ENCODE measurements at regions not wholly inside any gene's neighbourhood (a gene's known extent, or its start where the extent isn't known, plus 50 kb on each side); places are given as distances from the start of the nearest gene placed in this dataset.

GRCh38 chr17:70366386-70366785 lies 197.1 kb downstream of the KCNJ2 start:
- TF ChIP-seq, protein P1, sequence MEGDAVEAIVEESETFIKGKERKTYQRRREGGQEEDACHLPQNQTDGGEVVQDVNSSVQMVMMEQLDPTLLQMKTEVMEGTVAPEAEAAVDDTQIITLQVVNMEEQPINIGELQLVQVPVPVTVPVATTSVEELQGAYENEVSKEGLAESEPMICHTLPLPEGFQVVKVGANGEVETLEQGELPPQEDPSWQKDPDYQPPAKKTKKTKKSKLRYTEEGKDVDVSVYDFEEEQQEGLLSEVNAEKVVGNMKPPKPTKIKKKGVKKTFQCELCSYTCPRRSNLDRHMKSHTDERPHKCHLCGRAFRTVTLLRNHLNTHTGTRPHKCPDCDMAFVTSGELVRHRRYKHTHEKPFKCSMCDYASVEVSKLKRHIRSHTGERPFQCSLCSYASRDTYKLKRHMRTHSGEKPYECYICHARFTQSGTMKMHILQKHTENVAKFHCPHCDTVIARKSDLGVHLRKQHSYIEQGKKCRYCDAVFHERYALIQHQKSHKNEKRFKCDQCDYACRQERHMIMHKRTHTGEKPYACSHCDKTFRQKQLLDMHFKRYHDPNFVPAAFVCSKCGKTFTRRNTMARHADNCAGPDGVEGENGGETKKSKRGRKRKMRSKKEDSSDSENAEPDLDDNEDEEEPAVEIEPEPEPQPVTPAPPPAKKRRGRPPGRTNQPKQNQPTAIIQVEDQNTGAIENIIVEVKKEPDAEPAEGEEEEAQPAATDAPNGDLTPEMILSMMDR (IDR thresholded peaks at IDR 0.05; ENCODE audit: extremely low read depth in 1 of 2, insufficient read depth in 1 of 2, low read depth in 1 of 2, low read length in 2 of 2), result no peak
- TF ChIP-seq POLR2A (IDR thresholded peaks at IDR 0.05; ENCODE audit: low read depth, low read length), result no peak
- TF ChIP-seq JUN (IDR thresholded peaks at IDR 0.05; ENCODE audit: borderline replicate concordance, insufficient read depth, insufficient read length, low read depth), result no peak

Measured in endothelial cell of umbilical vein (primary cell).